HFF-Myc (cell line): ENCODE measurements at regions not wholly inside any gene's neighbourhood (a gene's known extent, or its start where the extent isn't known, plus 50 kb on each side); places are given as distances from the start of the nearest gene placed in this dataset.

ENCODE experiments used
- DNase-seq: peaks from one replicate; pipeline ENCODE4 v3.0.0-alpha.2; 2011; ENCODE audit warnings: low read depth; ENCODE audit errors: extremely low read depth
- H3K4me3 ChIP-seq: replicated peaks from 2 replicates; pipeline ENCODE4 v1.5.1; 2011; ENCODE audit warnings: low read depth, mild to moderate bottlenecking, control low read depth, low read length
- TF ChIP-seq, protein P1 (sequence below): IDR thresholded peaks from 2 replicates; pipeline ENCODE4 v1.5.1; 2012; ENCODE audit warnings: mild to moderate bottlenecking, low read depth, low read length, control low read depth; ENCODE audit errors: missing control alignments

DNA sequence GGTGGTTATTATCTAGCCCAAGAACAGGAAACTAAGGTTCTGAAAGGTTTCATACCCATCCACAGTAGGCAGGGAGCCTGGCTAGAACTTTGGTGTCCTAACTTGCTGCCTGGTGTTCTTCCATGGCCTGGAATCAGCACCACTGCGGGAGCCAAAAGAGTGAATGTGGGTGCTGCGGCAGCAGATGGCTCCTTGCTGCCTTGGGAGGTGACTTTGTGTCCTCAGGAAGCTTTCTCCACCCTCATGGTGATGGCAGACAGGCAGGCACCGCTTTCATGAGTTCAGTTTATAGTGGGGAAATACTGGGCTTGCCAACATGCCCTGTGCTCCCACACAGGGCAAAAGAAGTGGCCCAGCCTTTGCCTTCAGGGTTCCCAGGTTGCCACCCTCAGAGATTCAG is 385.2 kb downstream of the BCL11A start:
- no peak overlapping the region for H3K4me3 ChIP-seq
- DNase-seq: no peak
- TF ChIP-seq, protein P1, sequence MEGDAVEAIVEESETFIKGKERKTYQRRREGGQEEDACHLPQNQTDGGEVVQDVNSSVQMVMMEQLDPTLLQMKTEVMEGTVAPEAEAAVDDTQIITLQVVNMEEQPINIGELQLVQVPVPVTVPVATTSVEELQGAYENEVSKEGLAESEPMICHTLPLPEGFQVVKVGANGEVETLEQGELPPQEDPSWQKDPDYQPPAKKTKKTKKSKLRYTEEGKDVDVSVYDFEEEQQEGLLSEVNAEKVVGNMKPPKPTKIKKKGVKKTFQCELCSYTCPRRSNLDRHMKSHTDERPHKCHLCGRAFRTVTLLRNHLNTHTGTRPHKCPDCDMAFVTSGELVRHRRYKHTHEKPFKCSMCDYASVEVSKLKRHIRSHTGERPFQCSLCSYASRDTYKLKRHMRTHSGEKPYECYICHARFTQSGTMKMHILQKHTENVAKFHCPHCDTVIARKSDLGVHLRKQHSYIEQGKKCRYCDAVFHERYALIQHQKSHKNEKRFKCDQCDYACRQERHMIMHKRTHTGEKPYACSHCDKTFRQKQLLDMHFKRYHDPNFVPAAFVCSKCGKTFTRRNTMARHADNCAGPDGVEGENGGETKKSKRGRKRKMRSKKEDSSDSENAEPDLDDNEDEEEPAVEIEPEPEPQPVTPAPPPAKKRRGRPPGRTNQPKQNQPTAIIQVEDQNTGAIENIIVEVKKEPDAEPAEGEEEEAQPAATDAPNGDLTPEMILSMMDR: no peak

DNA sequence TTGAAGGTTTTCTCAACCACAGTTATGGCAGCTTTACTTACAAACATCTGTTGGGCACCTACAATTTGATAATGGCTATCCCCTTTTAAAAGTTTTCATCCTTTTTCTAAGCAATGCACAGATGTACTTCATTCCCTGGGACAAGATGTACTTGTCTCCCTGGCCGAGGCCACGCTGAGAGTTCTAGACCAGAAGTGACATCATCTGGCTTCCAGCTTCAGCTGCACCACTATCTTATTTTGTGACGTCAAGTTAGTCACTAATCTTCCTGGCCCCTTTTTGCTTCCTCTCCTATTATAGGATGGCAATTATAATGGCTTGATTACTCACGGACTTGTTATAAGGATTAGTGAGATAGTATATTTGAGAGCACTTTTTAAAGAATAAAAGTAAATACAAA is 386.4 kb downstream of the BCL11A start:
- no peak overlapping the region for H3K4me3 ChIP-seq
- DNase-seq: no peak
- TF ChIP-seq, protein P1: no peak

GRCh38 chr2:60163691-60164090 is 389.8 kb downstream of the BCL11A start:
- H3K4me3 ChIP-seq: no peak overlapping the region
- no peak for DNase-seq
- TF ChIP-seq, protein P1: no peak

- no peak overlapping the region for H3K4me3 ChIP-seq
- TF ChIP-seq, protein P1: no peak
- DNase-seq: no peak
Observed at GRCh38 chr2:60159519-60159918, 393.9 kb downstream of the BCL11A start.

DNA sequence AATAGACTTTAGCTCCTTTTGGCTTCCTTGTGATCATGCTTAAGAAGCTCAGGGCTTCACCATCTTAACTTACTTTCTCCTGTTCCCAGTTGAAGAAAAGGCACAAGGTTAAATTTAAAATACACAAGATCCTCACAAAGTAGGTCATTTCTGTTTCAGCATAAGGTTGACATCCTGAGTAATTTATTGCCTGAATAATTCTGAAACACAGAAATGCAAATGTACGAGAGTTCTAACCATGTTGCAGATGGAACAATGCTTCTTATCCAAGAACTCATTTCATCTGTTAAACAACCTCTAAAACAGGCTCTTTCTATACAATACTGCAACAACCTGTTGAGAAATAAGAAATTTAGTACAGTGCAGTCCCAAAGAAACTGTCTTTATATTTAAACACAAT is 395.2 kb downstream of the BCL11A start:
- H3K4me3 ChIP-seq: no peak overlapping the region
- TF ChIP-seq, protein P1: no peak
- no peak for DNase-seq

DNA sequence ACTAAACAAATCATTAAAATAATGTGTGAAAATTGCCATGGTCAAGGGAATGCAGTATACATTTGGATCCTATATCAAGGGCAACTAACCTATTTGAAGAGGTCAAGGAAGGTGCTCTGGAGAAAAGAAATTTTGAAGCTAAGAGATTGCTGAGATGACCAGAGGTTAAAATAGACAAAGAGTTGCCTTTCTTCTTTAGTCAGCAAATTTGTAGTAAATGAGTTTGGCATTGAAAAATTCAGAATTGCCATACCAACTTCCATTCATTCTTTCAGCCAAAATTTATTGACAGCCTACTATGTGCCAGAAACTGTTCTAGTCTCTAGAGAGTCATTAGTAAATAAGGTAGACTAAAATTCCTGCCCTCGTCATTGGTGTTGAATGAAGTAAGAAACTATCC is 396.2 kb downstream of the BCL11A start:
- no peak for DNase-seq
- no peak overlapping the region for H3K4me3 ChIP-seq
- TF ChIP-seq, protein P1: no peak

- H3K4me3 ChIP-seq: no peak overlapping the region
- DNase-seq: no peak
- TF ChIP-seq, protein P1: no peak
Observed at GRCh38 chr2:60154142-60154541, 399.3 kb downstream of the BCL11A start.
